A673 (cell line): ENCODE measurements at regions not wholly inside any gene's neighbourhood (a gene's known extent, or its start where the extent isn't known, plus 50 kb on each side); places are given as distances from the start of the nearest gene placed in this dataset.

Experiments
- BruUV-seq: library from RNA; stranded (reverse); fragments of 400-500 nt; replicated peaks from 2 replicates; lab custom pipeline; 2021; lab: Mats Ljungman, UMichigan
- CTCF ChIA-PET: fragments of 300-600 bp; sonication (Branson Sonifier 250); formaldehyde crosslinking; loops from one replicate; lab custom pipeline; 2022; ENCODE audit warnings: antibody characterized with exemption; lab: Charles Lee
- POLR2A ChIA-PET: fragments of 300-600 bp; sonication (Branson Sonifier 250); formaldehyde crosslinking; loops from one replicate; lab custom pipeline; 2022; ENCODE audit warnings: antibody characterized with exemption; ENCODE audit not compliant: low non-redundant PET; lab: Charles Lee
- DNase-seq: peaks from one replicate; pipeline ENCODE4 v3.0.0-alpha.2; 2015; ENCODE audit warnings: low spot score
- H3K27ac ChIP-seq: fragments of 200-600 bp; sonication (generic); 2 replicates; pipeline ENCODE4 v1.5.1; 2016; ENCODE audit warnings: mixed run types, low read depth, mild to moderate bottlenecking, mixed read lengths, antibody characterized with exemption, low read length; ENCODE audit not compliant: poor library complexity, severe bottlenecking
- H3K27me3 ChIP-seq: fragments of 200-600 bp; sonication (generic); replicated peaks from 2 replicates; pipeline ENCODE4 v1.6.1; 2017; ENCODE audit warnings: mixed run types, low read depth, mild to moderate bottlenecking, mixed read lengths, antibody characterized with exemption, low read length; ENCODE audit not compliant: insufficient read depth, poor library complexity
- H3K36me3 ChIP-seq: fragments of 200-600 bp; sonication (generic); 2 replicates; pipeline ENCODE4 v1.6.1; 2016; ENCODE audit warnings: mixed run types, mild to moderate bottlenecking, mixed read lengths, antibody characterized with exemption, low read length; ENCODE audit not compliant: insufficient read depth, poor library complexity, severe bottlenecking
- H3K4me1 ChIP-seq: fragments of 200-600 bp; sonication (generic); 2 replicates; pipeline ENCODE4 v1.6.1; 2017; ENCODE audit warnings: mixed run types, mild to moderate bottlenecking, mixed read lengths, antibody characterized with exemption, low read length; ENCODE audit not compliant: insufficient read depth, poor library complexity, severe bottlenecking
- H3K4me3 ChIP-seq: fragments of 200-600 bp; sonication (generic); 2 replicates; pipeline ENCODE4 v1.5.1; 2016; ENCODE audit warnings: low read depth, mixed run types, mild to moderate bottlenecking, mixed read lengths, low read length; ENCODE audit not compliant: poor library complexity, severe bottlenecking
- H3K9me3 ChIP-seq: fragments of 200-600 bp; sonication (generic); 2 replicates; pipeline ENCODE4 v1.6.1; 2016; ENCODE audit warnings: mixed run types, low read depth, mild to moderate bottlenecking, mixed read lengths, antibody characterized with exemption, low read length; ENCODE audit not compliant: poor library complexity, severe bottlenecking
- CTCF ChIP-seq: fragments of 300-800, 200-600 bp; sonication (generic); conservative IDR thresholded peaks from 2 replicates; pipeline ENCODE4 v1.5.1; 2017; ENCODE audit warnings: low read depth, mild to moderate bottlenecking, antibody characterized with exemption, low read length, moderate library complexity, mixed read lengths
- EZH2 ChIP-seq: fragments of 200-600 bp; sonication (generic); IDR thresholded peaks from 2 replicates; pipeline ENCODE4 v1.6.1; 2017; ENCODE audit warnings: borderline replicate concordance, low read depth, mild to moderate bottlenecking, mixed read lengths, antibody characterized with exemption, low read length; ENCODE audit not compliant: poor library complexity, severe bottlenecking
- intact Hi-C: fragments of 100-400 bp; cut with micrococcal nuclease; formaldehyde crosslinking; loops from one replicate; pipeline ENCODE4 v1.10.0; 2022; ENCODE audit not compliant: unreplicated experiment

GRCh38 chr4:42205541-42205940 is 53.1 kb upstream of the BEND4 start:
- ChIA-PET POLR2A (no interaction called here), CTCF (no interaction called here)
- H3K4me1 ChIP-seq, result no peaks in the 10 kb centered on the region
- H3K27me3 ChIP-seq, result no peaks in the 10 kb centered on the region
- H3K36me3 ChIP-seq, result no peaks in the 10 kb centered on the region
- H3K27ac ChIP-seq, result no peak overlapping the region
- intact Hi-C loops, result no loop called here
- no peak overlapping the region for H3K4me3 ChIP-seq
- no peak for DNase-seq
- TF ChIP-seq EZH2 (no peak), CTCF (no peak)
- H3K9me3 ChIP-seq, result no peaks in the 10 kb centered on the region
- BruUV-seq, result no TSS peak

- H3K9me3 ChIP-seq, result no peaks in the 10 kb centered on the region
- ChIA-PET CTCF (no interaction called here), POLR2A (no interaction called here)
- H3K27ac ChIP-seq, result no peak overlapping the region
- H3K4me1 ChIP-seq, result no peaks in the 10 kb centered on the region
- no peak for DNase-seq
- BruUV-seq, result no TSS peak
- H3K27me3 ChIP-seq, result peaks cover 3% of the 10 kb centered on the region
- intact Hi-C loops, result no loop called here
- no peaks in the 10 kb centered on the region for H3K36me3 ChIP-seq
- no peak for TF ChIP-seq CTCF
- TF ChIP-seq EZH2, result no peak
- H3K4me3 ChIP-seq, result no peak overlapping the region
These were observed 64.2 kb upstream of the BEND4 start for GRCh38 chr4:42216664-42217063.

GRCh38 chr4:42225286-42225685 is 72.8 kb upstream of the BEND4 start:
- H3K4me3 ChIP-seq, result no peak overlapping the region
- POLR2A ChIA-PET, result no interaction called here
- CTCF ChIA-PET, result no interaction called here
- TF ChIP-seq CTCF (no peak), EZH2 (no peak)
- intact Hi-C loops, result no loop called here
- H3K36me3 ChIP-seq, result no peaks in the 10 kb centered on the region
- no peaks in the 10 kb centered on the region for H3K9me3 ChIP-seq
- H3K27me3 ChIP-seq, result peaks cover 11% of the 10 kb centered on the region
- BruUV-seq, result no TSS peak
- no peak overlapping the region for H3K27ac ChIP-seq
- no peak for DNase-seq
- no peaks in the 10 kb centered on the region for H3K4me1 ChIP-seq
